Globus pallidus (tissue), 1 donor: ENCODE measurements at regions not wholly inside any gene's neighbourhood (a gene's known extent, or its start where the extent isn't known, plus 50 kb on each side); places are given as distances from the start of the nearest gene placed in this dataset.
A peak's percentile ranks its signal among the peaks of the same experiment; 100 is the strongest.
"Not testable (repeated sequence)": the region's sequence is repeated elsewhere in the genome, so short reads cannot be mapped to it uniquely, and the experiment has no call there.

Experiments used
- DNase-seq: peaks from one replicate; pipeline ENCODE4 v3.0.0-alpha.2; 2015; ENCODE audit warnings: low spot score

DNA sequence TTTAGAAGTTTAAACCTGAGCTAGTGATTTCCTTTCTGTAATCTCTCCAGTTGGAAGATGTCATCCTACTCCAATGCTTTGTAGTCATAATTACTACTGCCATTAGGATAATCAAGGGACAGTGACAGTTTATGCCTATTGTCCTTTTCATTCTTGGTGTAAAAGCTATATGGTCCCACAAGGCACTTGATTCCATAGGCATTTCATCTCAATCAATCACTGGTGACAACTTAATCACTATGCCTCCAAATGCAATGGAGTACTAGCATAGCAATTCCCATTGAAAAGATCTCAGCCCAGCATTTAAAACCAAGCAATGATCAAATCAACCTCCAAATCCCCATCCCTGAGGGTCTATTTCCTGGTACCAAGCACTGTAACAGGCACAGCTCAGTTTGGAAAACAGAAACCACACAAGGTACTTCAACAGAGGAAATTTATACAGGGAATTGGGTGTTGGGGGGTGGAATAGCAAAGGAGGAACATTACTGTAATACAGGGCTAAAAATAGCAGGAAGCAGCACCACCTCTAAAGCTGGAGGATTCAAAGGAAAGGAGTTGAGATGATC, 51.0 kb downstream of the FHIP2A start:
- DNase-seq, result no peak

- DNase-seq, result peak; percentile 39
Observed at GRCh38 chr10:114874827-114875411, 53.3 kb downstream of the FHIP2A start.

GRCh38 chr10:114875590-114876081, 54.1 kb downstream of the FHIP2A start:
- not testable (repeated sequence) for DNase-seq

DNA sequence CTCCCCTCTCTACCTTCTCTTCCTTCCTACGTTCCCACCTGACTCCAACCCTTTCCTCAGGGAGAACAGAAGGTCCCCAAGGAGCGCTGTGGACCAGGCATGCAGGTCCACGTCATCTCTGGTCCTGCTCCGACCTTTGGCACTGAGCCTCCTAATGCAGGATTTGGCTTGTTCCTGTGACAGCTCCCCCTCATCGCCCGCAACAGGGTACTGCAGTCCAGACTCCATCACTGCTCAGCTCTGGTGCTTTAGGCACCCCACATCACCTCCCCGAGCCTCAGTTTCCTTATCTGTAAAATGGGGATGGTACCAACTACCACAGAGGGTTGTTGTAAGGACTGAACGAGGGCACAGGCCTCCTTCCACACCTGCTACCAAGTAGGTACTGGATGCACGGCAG, 54.6 kb downstream of the FHIP2A start:
- DNase-seq, result no peak

GRCh38 chr10:114876602-114877300, 55.2 kb downstream of the FHIP2A start:
- DNase-seq, result peak; percentile 29

DNA sequence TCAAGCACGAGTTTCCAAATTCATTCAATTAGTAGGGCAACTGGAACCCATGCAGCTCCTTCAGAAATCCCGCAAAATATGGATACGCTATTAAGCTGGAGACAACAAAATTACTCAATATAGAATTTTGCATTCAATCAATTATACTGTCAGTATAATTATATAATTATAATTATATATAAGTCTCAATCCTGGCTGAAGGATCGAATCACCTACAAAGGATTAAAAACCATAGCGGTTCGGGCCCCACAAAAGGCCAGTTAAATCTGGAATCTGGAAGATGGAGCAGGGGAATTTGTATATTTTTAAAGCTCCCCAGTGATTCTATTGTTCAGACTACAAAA, 55.7 kb downstream of the FHIP2A start:
- no peak for DNase-seq

DNA sequence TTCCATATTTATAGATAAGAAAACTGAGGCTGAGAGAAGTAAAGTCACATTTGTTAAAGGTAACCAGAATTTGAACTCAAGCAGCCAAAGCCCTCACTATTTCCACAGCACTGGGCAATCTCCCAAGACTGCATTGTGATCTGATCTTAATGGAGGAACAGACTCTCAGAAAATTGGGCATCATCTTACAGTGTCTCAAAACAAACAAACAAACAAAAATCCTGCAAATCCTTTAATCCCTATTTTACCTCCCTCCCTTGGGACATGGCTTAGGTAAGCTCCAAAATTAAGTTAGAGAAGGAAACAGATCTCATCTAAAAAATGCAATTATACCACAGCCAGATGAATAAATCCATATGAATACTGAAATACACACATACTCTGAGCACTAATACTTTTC, 57.5 kb downstream of the FHIP2A start:
- no peak for DNase-seq

DNA sequence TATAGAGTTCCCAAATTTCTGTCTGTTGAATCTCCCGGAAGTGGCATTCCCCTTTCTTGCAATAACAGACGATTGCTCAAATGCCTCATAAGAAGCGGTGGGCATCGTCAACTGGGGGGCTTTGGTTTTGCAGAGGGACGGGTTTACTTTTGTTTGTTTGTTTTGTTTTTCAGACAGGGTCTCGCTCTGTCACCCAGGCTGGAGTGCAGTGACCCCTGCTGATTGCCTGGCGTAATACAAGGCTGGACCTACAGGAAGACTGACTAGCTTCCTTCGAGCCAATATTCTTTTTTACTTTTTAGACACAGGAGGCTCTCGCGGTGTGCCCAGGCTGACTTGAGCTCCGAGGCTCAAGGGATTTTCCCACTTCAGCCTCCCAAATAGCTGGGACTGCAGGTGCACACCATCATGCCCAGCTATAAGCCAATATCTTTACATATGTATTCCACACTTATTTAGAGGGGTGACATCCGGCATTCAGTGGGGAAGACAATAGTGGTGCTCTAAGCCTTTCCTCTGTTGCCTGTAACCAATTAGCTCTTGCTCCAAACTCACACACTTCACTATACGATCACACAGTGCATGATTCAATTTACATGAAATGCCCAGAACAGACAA, 58.1 kb downstream of the FHIP2A start:
- DNase-seq, result no peak

DNA sequence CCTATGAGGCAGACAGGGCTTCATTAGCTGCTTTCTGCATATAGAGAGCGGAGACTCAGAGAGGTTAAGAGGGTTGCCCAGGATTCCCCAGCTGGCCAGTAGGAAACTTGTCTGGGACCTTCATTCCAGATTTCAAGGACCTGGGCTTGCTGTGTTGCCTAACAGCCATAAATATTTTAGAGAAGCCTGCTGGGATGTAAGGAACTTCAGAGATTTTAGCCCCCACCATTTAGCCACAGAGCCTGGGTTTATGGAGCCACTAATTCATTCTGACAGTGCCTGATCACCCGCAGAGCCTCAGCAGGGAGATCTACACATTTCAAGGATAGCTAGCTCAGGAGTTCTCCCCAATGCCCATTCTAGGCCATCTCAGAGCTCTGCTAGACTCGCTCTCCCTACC, 56.6 kb upstream of the TRUB1 start:
- DNase-seq, result no peak

GRCh38 chr10:114881901-114882300, 56.1 kb upstream of the TRUB1 start:
- DNase-seq, result no peak

- no peak for DNase-seq
Observed at GRCh38 chr10:114885443-114885842, 52.6 kb upstream of the TRUB1 start.
